GM21381 (cell line): ENCODE measurements at regions not wholly inside any gene's neighbourhood (a gene's known extent, or its start where the extent isn't known, plus 50 kb on each side); places are given as distances from the start of the nearest gene placed in this dataset.
"Not testable (repeated sequence)": the region's sequence is repeated elsewhere in the genome, so short reads cannot be mapped to it uniquely, and the experiment has no call there.

ENCODE experiments used
- ATAC-seq: cut with Tn5 transposase; IDR thresholded peaks from one replicate; pipeline ENCODE4 v1.9.1; 2021; ENCODE audit warnings: mild to moderate bottlenecking, moderate library complexity; ENCODE audit not compliant: unreplicated experiment

GRCh38 chrX:55326985-55327384 lies 62.3 kb upstream of the PAGE3 start:
- no peak for ATAC-seq

GRCh38 chrX:55335296-55335695 lies 70.6 kb upstream of the PAGE3 start:
- no peak for ATAC-seq

GRCh38 chrX:55336176-55336575 lies 71.5 kb upstream of the PAGE3 start:
- no peak for ATAC-seq

- ATAC-seq = no peak
These were observed 76.2 kb upstream of the PAGE3 start for GRCh38 chrX:55340896-55341433.

- peak; percentile 65 for ATAC-seq
These were observed 78.1 kb upstream of the PAGE3 start for GRCh38 chrX:55342533-55343501.

- no peak for ATAC-seq
These were observed 91.9 kb upstream of the PAGE3 start for GRCh38 chrX:55356609-55357008.

- ATAC-seq = no peak
These were observed 92.5 kb upstream of the PAGE3 start for GRCh38 chrX:55357236-55357635.

GRCh38 chrX:55379396-55379795 lies 72.5 kb upstream of the MAGEH1 start:
- ATAC-seq = no peak

- ATAC-seq = no peak
These were observed 62.6 kb upstream of the MAGEH1 start for GRCh38 chrX:55389376-55389775.

GRCh38 chrX:55396836-55397235 lies 55.1 kb upstream of the MAGEH1 start:
- not testable (repeated sequence) for ATAC-seq
